ENCODE measurements at regions not wholly inside any gene's neighbourhood (a gene's known extent, or its start where the extent isn't known, plus 50 kb on each side); places are given as distances from the start of the nearest gene placed in this dataset.

- Mint-ChIP-seq H3K4me3 (ENCODE audit: low read depth) (no peak overlapping the region), H3K4me1 (ENCODE audit: low read depth) (no peaks in the 10 kb centered on the region), H3K36me3 (ENCODE audit: insufficient read depth) (no peaks in the 10 kb centered on the region), H3K27ac (no peak overlapping the region), H3K27me3 (no peaks in the 10 kb centered on the region), H3K9me3 (ENCODE audit: low read depth) (peaks cover 6% of the 10 kb centered on the region)
- no peak for DNase-seq (ENCODE audit: low spot score, unreplicated experiment)
- no peak for TF ChIP-seq CTCF (IDR thresholded peaks at IDR 0.05; ENCODE audit: unreplicated experiment)
These were observed 172.5 kb downstream of the HNRNPD start for GRCh38 chr4:82201303-82201702.

- TF ChIP-seq CTCF (IDR thresholded peaks at IDR 0.05; ENCODE audit: unreplicated experiment) = no peak
- no peak for DNase-seq (ENCODE audit: low spot score, unreplicated experiment)
- Mint-ChIP-seq H3K9me3 (ENCODE audit: low read depth) (peaks cover 3% of the 10 kb centered on the region), H3K27ac (no peak overlapping the region), H3K36me3 (ENCODE audit: insufficient read depth) (no peaks in the 10 kb centered on the region), H3K4me1 (ENCODE audit: low read depth) (no peaks in the 10 kb centered on the region), H3K4me3 (ENCODE audit: low read depth) (no peak overlapping the region), H3K27me3 (no peaks in the 10 kb centered on the region)
These were observed 173.7 kb downstream of the HNRNPD start for GRCh38 chr4:82200046-82200445.

- no peaks in the 10 kb centered on the region for H3K4me1 Mint-ChIP-seq (ENCODE audit: low read depth)
- no peaks in the 10 kb centered on the region for H3K9me3 Mint-ChIP-seq (ENCODE audit: low read depth)
- no peak for TF ChIP-seq CTCF (IDR thresholded peaks at IDR 0.05; ENCODE audit: unreplicated experiment)
- H3K27me3 Mint-ChIP-seq = no peaks in the 10 kb centered on the region
- no peak overlapping the region for H3K27ac Mint-ChIP-seq
- H3K4me3 Mint-ChIP-seq (ENCODE audit: low read depth) = no peak overlapping the region
- no peak for DNase-seq (ENCODE audit: low spot score, unreplicated experiment)
- H3K36me3 Mint-ChIP-seq (ENCODE audit: insufficient read depth) = no peaks in the 10 kb centered on the region
These were observed 179.5 kb downstream of the HNRNPD start for GRCh38 chr4:82194329-82194728.

GRCh38 chr4:82192017-82192673, 181.6 kb downstream of the HNRNPD start:
- no peaks in the 10 kb centered on the region for H3K27me3 Mint-ChIP-seq
- DNase-seq (ENCODE audit: low spot score, unreplicated experiment) = no peak
- H3K9me3 Mint-ChIP-seq (ENCODE audit: low read depth) = peaks cover 6% of the 10 kb centered on the region
- no peak overlapping the region for H3K4me3 Mint-ChIP-seq (ENCODE audit: low read depth)
- TF ChIP-seq CTCF (IDR thresholded peaks at IDR 0.05; ENCODE audit: unreplicated experiment) = no peak
- no peaks in the 10 kb centered on the region for H3K4me1 Mint-ChIP-seq (ENCODE audit: low read depth)
- no peak overlapping the region for H3K27ac Mint-ChIP-seq
- H3K36me3 Mint-ChIP-seq (ENCODE audit: insufficient read depth) = no peaks in the 10 kb centered on the region

- Mint-ChIP-seq H3K9me3 (ENCODE audit: low read depth) (no peaks in the 10 kb centered on the region), H3K4me3 (ENCODE audit: low read depth) (no peak overlapping the region), H3K4me1 (ENCODE audit: low read depth) (no peaks in the 10 kb centered on the region), H3K36me3 (ENCODE audit: insufficient read depth) (no peaks in the 10 kb centered on the region), H3K27me3 (no peaks in the 10 kb centered on the region), H3K27ac (no peak overlapping the region)
- no peak for TF ChIP-seq CTCF (IDR thresholded peaks at IDR 0.05; ENCODE audit: unreplicated experiment)
- no peak for DNase-seq (ENCODE audit: low spot score, unreplicated experiment)
These were observed 192.0 kb downstream of the HNRNPD start for GRCh38 chr4:82181789-82182188.
